ENCODE measurements at regions not wholly inside any gene's neighbourhood (a gene's known extent, or its start where the extent isn't known, plus 50 kb on each side); places are given as distances from the start of the nearest gene placed in this dataset.

DNA sequence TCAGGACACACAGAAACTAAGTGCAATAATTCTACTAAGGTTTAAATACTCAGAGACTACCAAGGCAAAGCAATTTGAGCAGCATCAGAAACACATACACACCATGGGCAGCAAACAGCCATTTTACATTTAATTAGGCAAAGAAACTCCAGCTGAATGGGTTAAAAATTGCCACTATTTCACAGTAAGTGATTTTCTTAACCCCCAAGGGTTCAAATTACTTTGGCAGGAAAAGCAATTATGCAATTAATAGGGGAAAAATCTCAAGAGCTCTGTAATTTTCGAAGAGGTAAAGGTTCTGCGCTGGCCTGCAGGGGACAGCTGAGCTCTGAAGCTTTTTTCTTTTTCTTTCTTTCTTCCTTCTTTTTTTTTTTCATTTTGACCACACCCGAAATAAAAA is 206.2 kb upstream of the RRP15 start:
- no peak for DNase-seq (ENCODE audit: extremely low read depth, low read depth)

DNA sequence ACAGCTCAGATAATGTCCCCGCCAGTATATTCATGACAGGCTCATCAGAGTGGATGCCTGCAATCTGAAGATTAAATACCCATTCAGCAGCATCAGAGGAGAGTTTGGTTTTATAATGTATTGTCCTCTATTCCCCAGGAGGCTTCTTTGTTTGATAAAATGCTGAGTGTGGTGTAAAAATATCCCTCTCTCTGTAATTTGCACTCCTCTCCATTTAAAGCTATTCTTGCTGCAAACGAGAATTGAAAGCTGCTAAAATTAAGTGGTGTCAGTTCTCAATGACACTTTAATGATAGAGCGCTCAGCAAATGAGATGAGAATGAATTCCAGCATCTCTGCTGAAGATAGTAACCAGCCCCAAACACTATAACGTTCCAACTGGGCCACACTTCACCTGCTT is 205.7 kb upstream of the RRP15 start:
- no peak for DNase-seq (ENCODE audit: extremely low read depth, low read depth)
- TF ChIP-seq, protein P1, sequence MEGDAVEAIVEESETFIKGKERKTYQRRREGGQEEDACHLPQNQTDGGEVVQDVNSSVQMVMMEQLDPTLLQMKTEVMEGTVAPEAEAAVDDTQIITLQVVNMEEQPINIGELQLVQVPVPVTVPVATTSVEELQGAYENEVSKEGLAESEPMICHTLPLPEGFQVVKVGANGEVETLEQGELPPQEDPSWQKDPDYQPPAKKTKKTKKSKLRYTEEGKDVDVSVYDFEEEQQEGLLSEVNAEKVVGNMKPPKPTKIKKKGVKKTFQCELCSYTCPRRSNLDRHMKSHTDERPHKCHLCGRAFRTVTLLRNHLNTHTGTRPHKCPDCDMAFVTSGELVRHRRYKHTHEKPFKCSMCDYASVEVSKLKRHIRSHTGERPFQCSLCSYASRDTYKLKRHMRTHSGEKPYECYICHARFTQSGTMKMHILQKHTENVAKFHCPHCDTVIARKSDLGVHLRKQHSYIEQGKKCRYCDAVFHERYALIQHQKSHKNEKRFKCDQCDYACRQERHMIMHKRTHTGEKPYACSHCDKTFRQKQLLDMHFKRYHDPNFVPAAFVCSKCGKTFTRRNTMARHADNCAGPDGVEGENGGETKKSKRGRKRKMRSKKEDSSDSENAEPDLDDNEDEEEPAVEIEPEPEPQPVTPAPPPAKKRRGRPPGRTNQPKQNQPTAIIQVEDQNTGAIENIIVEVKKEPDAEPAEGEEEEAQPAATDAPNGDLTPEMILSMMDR (IDR thresholded peaks at IDR 0.05; ENCODE audit: low read depth, low read length), result no peak

More for the DNA sequence above, 206.2 kb upstream of the RRP15 start:
- TF ChIP-seq, protein P1 (IDR thresholded peaks at IDR 0.05; ENCODE audit: low read depth, low read length), result no peak

DNA sequence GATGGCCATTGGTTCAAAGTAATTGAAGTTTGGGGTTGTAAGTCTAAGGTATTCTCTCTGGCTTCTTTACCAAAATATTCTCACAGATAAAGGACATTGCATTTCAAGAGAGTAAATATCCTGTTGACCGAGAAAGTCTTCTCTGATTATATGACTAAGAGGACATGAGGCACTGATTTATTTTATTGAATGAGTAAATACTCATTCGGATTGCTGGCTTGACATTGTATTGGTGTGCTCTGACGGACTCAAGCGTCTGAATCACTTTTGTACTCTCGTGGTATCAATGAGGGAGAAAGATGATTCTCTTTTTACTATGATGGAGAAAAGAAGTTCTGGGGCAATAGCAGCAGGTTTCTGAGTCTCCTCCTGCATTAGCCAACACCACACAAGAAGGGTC is 205.3 kb upstream of the RRP15 start:
- TF ChIP-seq, protein P1 (IDR thresholded peaks at IDR 0.05; ENCODE audit: low read depth, low read length), result no peak
- no peak for DNase-seq (ENCODE audit: extremely low read depth, low read depth)

DNA sequence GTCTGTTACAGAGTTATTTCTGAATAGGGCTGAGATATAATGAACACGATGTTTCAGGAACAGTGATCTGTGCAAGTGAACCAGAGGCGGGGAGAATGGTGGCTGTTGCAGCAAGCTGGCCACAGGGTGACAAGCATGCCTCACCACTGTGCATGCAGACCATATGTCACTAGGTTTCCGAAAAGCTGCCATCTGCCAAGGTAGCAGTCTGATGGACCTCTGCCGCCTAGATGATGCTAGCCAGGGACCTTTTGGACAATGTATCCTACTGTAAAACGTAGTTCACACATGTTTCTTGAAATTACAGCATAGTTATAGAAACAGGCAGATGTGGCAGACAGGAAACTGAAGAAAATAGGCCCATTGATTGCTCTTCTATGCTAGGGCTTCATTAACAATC is 204.2 kb upstream of the RRP15 start:
- DNase-seq (ENCODE audit: extremely low read depth, low read depth), result no peak
- TF ChIP-seq, protein P1 (IDR thresholded peaks at IDR 0.05; ENCODE audit: low read depth, low read length), result no peak

DNA sequence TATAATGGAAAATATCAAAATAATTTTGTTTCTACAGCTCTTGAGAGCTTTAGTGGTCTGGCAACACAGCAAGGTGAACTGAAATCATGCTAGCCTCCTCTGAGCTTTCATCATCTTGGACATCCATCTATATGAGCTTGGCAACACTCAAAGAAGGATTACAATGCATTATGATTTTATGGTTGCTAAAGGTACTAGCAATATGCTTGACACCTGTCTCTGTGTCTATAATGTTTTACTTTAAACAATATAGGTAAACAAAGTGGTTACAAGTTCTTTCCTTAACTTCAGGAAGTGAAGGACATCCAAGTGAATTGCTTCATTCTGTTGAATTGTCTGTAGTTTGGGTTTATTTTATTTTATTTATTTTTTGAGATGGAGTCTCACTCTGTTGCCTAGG is 203.7 kb upstream of the RRP15 start:
- no peak for DNase-seq (ENCODE audit: extremely low read depth, low read depth)
- TF ChIP-seq, protein P1 (IDR thresholded peaks at IDR 0.05; ENCODE audit: low read depth, low read length), result no peak

DNA sequence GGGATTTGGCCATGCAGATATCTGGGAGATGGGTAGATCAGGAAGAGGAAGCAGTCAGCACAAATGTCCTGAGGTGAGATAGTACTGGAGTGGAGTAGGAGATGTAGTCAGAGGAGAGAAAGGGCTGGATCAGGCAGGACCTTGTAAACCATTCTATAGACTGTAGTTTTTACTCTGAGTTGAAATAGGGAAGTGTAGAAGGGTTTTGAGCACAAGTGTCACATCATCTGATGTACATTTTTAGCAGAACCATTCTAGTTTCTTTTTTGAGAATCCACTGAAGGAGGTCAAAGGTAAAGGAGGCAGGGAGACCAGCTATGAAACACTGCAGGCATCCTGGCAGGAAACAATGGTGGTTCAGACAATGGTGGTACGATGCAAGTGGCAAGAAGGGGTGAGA is 194.6 kb upstream of the RRP15 start:
- TF ChIP-seq, protein P1 (IDR thresholded peaks at IDR 0.05; ENCODE audit: low read depth, low read length), result no peak
- no peak for DNase-seq (ENCODE audit: extremely low read depth, low read depth)

DNA sequence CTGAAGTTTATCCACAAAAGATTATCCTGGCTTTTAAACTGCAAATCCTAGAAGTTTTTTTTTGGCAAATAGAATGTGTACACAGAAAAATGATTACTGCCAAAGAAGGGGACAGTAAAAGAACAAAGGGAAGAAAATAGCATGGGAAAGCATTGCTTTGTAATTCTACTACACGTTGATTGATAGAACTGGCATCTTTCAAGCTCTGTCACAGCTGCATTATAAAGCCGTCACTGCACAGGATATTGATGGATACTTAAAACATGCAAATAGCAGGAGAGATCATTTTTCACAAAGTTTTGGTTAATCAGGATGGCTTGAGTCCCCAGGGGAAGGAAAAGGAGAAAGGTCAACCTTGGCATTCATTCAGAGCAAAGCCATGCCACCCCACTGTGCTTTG is 183.7 kb upstream of the RRP15 start:
- no peak for DNase-seq (ENCODE audit: extremely low read depth, low read depth)
- TF ChIP-seq, protein P1 (IDR thresholded peaks at IDR 0.05; ENCODE audit: low read depth, low read length), result no peak
